Prostate gland (tissue), 2 donors: ENCODE measurements at regions not wholly inside any gene's neighbourhood (a gene's known extent, or its start where the extent isn't known, plus 50 kb on each side); places are given as distances from the start of the nearest gene placed in this dataset.

ENCODE experiments used
- DNase-seq: peaks from one replicate; pipeline ENCODE4 v3.0.0-alpha.2; 2019; ENCODE audit warnings: low spot score
- H3K27ac ChIP-seq, 2 donors: fragments of 200-600 bp; sonication (generic); 2 replicates each; pipeline ENCODE4 v1.5.1; 2017 to 2019
- H3K27me3 ChIP-seq: fragments of 200-600 bp; sonication (generic); replicated peaks from 2 replicates; pipeline ENCODE4 v1.5.1; 2019; ENCODE audit not compliant: insufficient read depth
- H3K36me3 ChIP-seq, 2 donors: fragments of 200-600 bp; sonication (generic); 1 replicate in 1 of 2; 2 replicates in 1 of 2; pipeline versions ENCODE4 v1.5.1 to v1.8.1; 2017 to 2019
- H3K4me1 ChIP-seq: fragments of 200-600 bp; sonication (generic); replicated peaks from 2 replicates; pipeline ENCODE4 v1.5.1; 2019
- H3K4me3 ChIP-seq, 2 donors: fragments of 200-600 bp; sonication (generic); 2 replicates each; pipeline ENCODE4 v1.5.1; 2017 to 2019
- H3K9me3 ChIP-seq: fragments of 200-600 bp; sonication (generic); 2 replicates; pipeline ENCODE4 v1.5.1; 2017
- POLR2A ChIP-seq: fragments of 450-650 bp; IDR thresholded peaks from one replicate; pipeline ENCODE4 v1.6.1; 2016; ENCODE audit warnings: antibody characterized with exemption, mild to moderate bottlenecking
- POLR2AphosphoS5 ChIP-seq: sonication (generic); formaldehyde crosslinking; IDR thresholded peaks from one replicate; pipeline ENCODE4 v1.6.1; 2017; ENCODE audit warnings: antibody characterized with exemption
- WGBS: methylation state at CpG from one replicate; pipeline ENCODE4 v1.1.5; 2018; 5-methylcytosine and 5-hydroxymethylcytosine counted together
- intact Hi-C: fragments of 100-400 bp; cut with DNase I; formaldehyde crosslinking; loops from one replicate; pipeline ENCODE4 v1.14.2; 2022
- TF ChIP-seq, protein P1 (sequence below), 4 experiments: fragments of 200-600 bp in 2 of 4; fragments of 450-650 bp in 2 of 4; sonication (generic) in 2 of 4; IDR thresholded peaks; 1 replicate in 3 of 4; 2 replicates in 1 of 4; pipeline ENCODE4 v1.5.1; 2016 to 2019; ENCODE audit warnings: antibody characterized with exemption in 4 of 4, mild to moderate bottlenecking in 2 of 4, moderate library complexity in 2 of 4

DNA sequence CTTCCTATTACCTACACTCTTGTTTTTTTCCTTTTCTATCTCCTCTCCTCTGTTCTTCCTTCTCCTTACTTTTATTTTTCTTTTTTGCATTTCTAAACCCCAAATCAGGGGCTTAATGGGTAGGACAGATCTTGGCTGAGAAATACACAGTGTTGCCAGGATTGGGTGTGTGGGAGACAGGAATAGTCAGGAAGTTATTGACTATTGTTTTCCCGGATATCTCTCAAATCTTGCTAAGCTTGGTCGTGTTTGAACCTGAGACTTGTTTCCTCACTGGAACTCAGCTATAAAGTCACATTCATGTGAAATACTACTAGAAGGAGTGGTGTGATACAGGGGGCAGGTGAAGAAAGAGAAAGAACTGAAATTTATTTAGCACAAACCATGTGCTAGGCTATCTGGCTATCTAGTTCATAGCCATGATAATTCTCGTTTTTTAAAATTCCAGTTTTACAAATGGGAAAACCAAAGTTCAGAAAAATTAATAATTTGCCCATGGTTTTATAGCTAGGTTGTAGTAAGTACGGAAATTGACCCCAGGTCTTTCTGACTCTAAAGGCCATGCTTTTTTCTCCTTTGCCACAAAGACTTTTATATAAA lies 343.2 kb upstream of the UMPS start:
- TF ChIP-seq, protein P1, sequence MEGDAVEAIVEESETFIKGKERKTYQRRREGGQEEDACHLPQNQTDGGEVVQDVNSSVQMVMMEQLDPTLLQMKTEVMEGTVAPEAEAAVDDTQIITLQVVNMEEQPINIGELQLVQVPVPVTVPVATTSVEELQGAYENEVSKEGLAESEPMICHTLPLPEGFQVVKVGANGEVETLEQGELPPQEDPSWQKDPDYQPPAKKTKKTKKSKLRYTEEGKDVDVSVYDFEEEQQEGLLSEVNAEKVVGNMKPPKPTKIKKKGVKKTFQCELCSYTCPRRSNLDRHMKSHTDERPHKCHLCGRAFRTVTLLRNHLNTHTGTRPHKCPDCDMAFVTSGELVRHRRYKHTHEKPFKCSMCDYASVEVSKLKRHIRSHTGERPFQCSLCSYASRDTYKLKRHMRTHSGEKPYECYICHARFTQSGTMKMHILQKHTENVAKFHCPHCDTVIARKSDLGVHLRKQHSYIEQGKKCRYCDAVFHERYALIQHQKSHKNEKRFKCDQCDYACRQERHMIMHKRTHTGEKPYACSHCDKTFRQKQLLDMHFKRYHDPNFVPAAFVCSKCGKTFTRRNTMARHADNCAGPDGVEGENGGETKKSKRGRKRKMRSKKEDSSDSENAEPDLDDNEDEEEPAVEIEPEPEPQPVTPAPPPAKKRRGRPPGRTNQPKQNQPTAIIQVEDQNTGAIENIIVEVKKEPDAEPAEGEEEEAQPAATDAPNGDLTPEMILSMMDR (IDR thresholded peaks at IDR 0.05): no peak
- TF ChIP-seq POLR2AphosphoS5: no peak
- no peak for TF ChIP-seq POLR2A
- 48% methylated on average over 4 of the region's 4 CpGs for WGBS
- H3K27ac ChIP-seq: no peak overlapping the region
- no peaks in the 10 kb centered on the region for H3K27me3 ChIP-seq
- DNase-seq: no peak
- intact Hi-C loops: no loop called here
- no peaks in the 10 kb centered on the region for H3K4me1 ChIP-seq
- no peaks in the 10 kb centered on the region for H3K36me3 ChIP-seq
- H3K4me3 ChIP-seq: no peak overlapping the region
- no peaks in the 10 kb centered on the region for H3K9me3 ChIP-seq

DNA sequence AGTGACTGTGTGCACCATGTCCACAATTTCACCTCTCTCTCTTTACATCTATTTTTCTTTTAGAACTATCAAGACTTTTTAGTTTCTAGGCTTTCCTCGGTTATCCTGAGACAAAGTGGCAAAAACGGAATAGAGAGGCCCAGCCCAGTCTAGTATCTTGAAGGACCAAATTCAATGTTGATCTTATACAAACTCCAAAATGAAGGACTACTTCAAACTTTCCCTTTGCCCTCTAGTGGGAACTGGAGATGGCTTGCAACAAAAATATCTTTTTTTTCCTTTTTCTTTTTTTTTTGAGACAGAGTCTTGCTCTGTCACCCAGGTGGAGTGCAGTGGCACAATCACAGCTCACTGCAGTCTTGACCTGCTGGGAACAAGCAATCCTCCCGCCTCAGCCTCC lies 338.5 kb upstream of the UMPS start:
- Histone ChIP-seq H3K4me3 (no peak overlapping the region), H3K9me3 (no peaks in the 10 kb centered on the region), H3K4me1 (no peaks in the 10 kb centered on the region), H3K27ac (no peak overlapping the region), H3K27me3 (no peaks in the 10 kb centered on the region), H3K36me3 (no peaks in the 10 kb centered on the region)
- 95% methylated on average over 3 of the region's 3 CpGs for WGBS
- no peak for TF ChIP-seq POLR2A
- TF ChIP-seq, protein P1 (IDR thresholded peaks at IDR 0.05): no peak
- intact Hi-C loops: no loop called here
- no peak for DNase-seq

DNA sequence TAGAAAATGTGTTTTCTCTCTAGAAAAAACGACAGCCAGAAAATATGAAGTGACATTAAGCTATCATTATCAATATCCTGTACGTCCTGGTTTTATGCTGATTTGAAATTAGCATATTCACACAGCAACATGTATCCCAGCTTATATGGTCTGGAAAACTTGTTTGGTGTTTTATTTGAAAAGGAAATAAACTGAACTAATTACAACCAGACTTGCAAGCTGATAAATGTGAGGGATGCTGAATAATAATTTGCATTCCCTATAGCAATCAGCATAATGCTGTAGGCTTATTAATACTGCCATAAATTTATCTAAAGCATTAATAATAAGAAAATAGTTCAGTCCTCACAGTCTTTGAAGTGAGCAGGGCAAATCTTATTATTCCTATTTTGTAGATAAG lies 336.9 kb upstream of the UMPS start:
- H3K4me1 ChIP-seq: no peaks in the 10 kb centered on the region
- TF ChIP-seq, protein P1 (IDR thresholded peaks at IDR 0.05): no peak
- TF ChIP-seq POLR2A (no peak), POLR2AphosphoS5 (no peak)
- no peaks in the 10 kb centered on the region for H3K27me3 ChIP-seq
- H3K27ac ChIP-seq: no peak overlapping the region
- no peaks in the 10 kb centered on the region for H3K36me3 ChIP-seq
- DNase-seq: no peak
- 40% methylated on average over 2 of the region's 2 CpGs for WGBS
- no peak overlapping the region for H3K4me3 ChIP-seq
- intact Hi-C loops: no loop called here
- H3K9me3 ChIP-seq: no peaks in the 10 kb centered on the region

DNA sequence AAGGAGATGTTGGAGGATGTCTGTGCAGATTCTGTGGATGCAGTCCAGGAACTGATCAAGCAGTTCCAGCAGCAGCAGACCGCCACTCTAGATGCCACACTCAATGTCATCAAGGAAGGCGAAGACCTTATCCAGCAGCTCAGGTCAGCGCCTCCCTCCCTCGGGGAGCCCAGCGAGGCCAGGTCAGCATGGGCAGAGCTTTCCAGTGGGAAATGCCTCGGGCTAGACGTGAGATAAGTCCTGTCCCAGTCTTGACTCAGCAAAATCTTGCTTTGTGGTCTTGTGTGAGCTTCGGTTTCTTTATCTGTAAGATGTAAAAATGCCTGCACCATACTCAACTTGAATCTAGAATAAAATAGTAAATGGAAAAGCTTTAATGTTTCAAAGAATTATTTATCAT lies 335.1 kb upstream of the UMPS start:
- no peaks in the 10 kb centered on the region for H3K9me3 ChIP-seq
- H3K4me3 ChIP-seq: no peak overlapping the region
- no peaks in the 10 kb centered on the region for H3K4me1 ChIP-seq
- WGBS: 92% methylated on average over 8 of the region's 8 CpGs
- no peak for TF ChIP-seq POLR2AphosphoS5
- TF ChIP-seq POLR2A: no peak
- TF ChIP-seq, protein P1 (IDR thresholded peaks at IDR 0.05): no peak
- no peaks in the 10 kb centered on the region for H3K27me3 ChIP-seq
- H3K27ac ChIP-seq: no peak overlapping the region
- no peak for DNase-seq
- no peaks in the 10 kb centered on the region for H3K36me3 ChIP-seq
- intact Hi-C loops: no loop called here

DNA sequence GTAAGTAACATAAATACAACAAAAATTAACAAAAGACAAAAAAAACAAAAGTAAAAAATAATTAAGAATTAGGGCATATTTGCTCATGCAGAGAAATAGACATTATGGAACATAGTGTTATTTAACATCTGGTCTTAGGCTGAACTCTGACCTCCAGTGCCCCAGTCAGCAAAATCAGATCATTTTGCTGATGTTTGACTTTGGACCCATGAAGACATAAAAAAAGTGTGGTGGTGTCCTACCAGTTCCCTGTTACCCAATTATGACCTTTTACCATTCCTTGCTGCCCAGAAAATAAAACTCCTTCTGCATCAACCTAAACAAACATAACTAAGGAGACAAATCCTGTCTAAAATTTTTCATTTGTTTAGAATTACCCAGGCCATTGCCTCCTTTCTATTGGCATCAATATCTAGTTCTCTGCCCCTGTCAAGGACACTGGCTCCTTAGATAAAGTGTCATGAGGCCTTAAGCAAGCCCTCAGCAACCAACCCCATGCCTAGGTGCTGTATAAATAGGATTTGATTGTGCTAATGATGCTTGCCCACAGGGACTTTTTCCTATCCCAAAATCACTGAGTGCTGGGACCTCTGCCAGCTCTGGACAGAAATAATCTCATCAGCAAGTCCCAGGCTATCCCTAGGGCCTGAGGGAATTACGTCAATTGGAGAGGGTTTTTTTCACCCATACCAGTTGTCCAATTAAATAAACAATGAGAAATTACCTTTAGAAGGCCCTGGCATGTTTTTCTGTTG lies 334.5 kb upstream of the UMPS start:
- DNase-seq: no peak
- H3K27ac ChIP-seq: no peak overlapping the region
- H3K9me3 ChIP-seq: no peaks in the 10 kb centered on the region
- TF ChIP-seq POLR2AphosphoS5: no peak
- TF ChIP-seq POLR2A: no peak
- TF ChIP-seq, protein P1 (IDR thresholded peaks at IDR 0.05): no peak
- no peaks in the 10 kb centered on the region for H3K4me1 ChIP-seq
- no peak overlapping the region for H3K4me3 ChIP-seq
- H3K36me3 ChIP-seq: no peaks in the 10 kb centered on the region
- intact Hi-C loops: no loop called here
- 72% methylated on average over 1 of the region's 1 CpG for WGBS
- H3K27me3 ChIP-seq: no peaks in the 10 kb centered on the region
